GM23338 (cell line): ENCODE measurements at regions not wholly inside any gene's neighbourhood (a gene's known extent, or its start where the extent isn't known, plus 50 kb on each side); places are given as distances from the start of the nearest gene placed in this dataset.

Source experiments
- ATAC-seq: fragments of 200-7000 bp; cut with Tn5 transposase; 3 replicates; pipeline ENCODE4 v1.9.1; 2020
- DNase-seq: peaks from one replicate; pipeline ENCODE4 v3.0.0-alpha.2; 2015; ENCODE audit warnings: low spot score
- H2AFZ ChIP-seq: fragments of 200-600 bp; sonication (generic); 2 replicates; pipeline ENCODE4 v1.8.0; 2016; ENCODE audit warnings: antibody characterized with exemption, mild to moderate bottlenecking, moderate library complexity
- H3F3A ChIP-seq: fragments of 200-600 bp; sonication (generic); replicated peaks from 2 replicates; pipeline ENCODE4 v1.8.0; 2017; ENCODE audit warnings: antibody characterized with exemption, mixed run types, low read depth
- H3K27ac ChIP-seq: fragments of 200-600 bp; sonication (generic); 2 replicates; pipeline ENCODE4 v1.6.1; 2016; ENCODE audit warnings: low read depth
- H3K27me3 ChIP-seq: fragments of 200-600 bp; sonication (generic); 2 replicates; pipeline ENCODE4 v1.8.0; 2016; ENCODE audit warnings: mild to moderate bottlenecking, mixed run types, moderate library complexity; ENCODE audit not compliant: insufficient read depth
- H3K36me3 ChIP-seq: fragments of 200-600 bp; sonication (generic); 2 replicates; pipeline ENCODE4 v1.8.0; 2016; ENCODE audit warnings: mild to moderate bottlenecking; ENCODE audit not compliant: insufficient read depth
- H3K4me1 ChIP-seq: fragments of 200-600 bp; sonication (generic); 2 replicates; pipeline ENCODE4 v1.8.0; 2016; ENCODE audit warnings: mild to moderate bottlenecking, moderate library complexity; ENCODE audit not compliant: insufficient read depth
- H3K4me2 ChIP-seq: fragments of 200-600 bp; sonication (generic); 2 replicates; pipeline ENCODE4 v1.7.1; 2017; ENCODE audit warnings: mixed run types
- H3K4me3 ChIP-seq: fragments of 200-600 bp; sonication (generic); 2 replicates; pipeline ENCODE4 v1.6.1; 2016; ENCODE audit warnings: mixed run types
- H3K79me2 ChIP-seq: fragments of 200-600 bp; sonication (generic); replicated peaks from 2 replicates; pipeline ENCODE4 v1.8.0; 2017; ENCODE audit warnings: mild to moderate bottlenecking; ENCODE audit not compliant: insufficient read depth
- H3K9me2 ChIP-seq: fragments of 200-600 bp; sonication (generic); 2 replicates; pipeline ENCODE4 v1.8.0; 2017; ENCODE audit not compliant: insufficient read depth
- H4K20me1 ChIP-seq: fragments of 200-600 bp; sonication (generic); replicated peaks from 2 replicates; pipeline ENCODE4 v1.8.0; 2017; ENCODE audit warnings: mild to moderate bottlenecking; ENCODE audit not compliant: insufficient read depth
- H3K27ac Mint-ChIP-seq: 2 replicates; pipeline ENCODE4 v1.8.0; 2020; ENCODE audit warnings: inconsistent platforms, mild to moderate bottlenecking, moderate library complexity, mixed read lengths
- H3K27me3 Mint-ChIP-seq: 3 replicates; pipeline ENCODE4 v1.8.0; 2022; ENCODE audit warnings: low read depth, mild to moderate bottlenecking, moderate library complexity, mixed read lengths, inconsistent platforms; ENCODE audit not compliant: insufficient read depth, poor library complexity
- H3K36me3 Mint-ChIP-seq: 3 replicates; pipeline ENCODE4 v1.8.0; 2021; ENCODE audit warnings: low read depth, mild to moderate bottlenecking, inconsistent platforms, moderate library complexity, mixed read lengths
- H3K4me1 Mint-ChIP-seq: 3 replicates; pipeline ENCODE4 v1.8.0; 2020; ENCODE audit warnings: mild to moderate bottlenecking, inconsistent platforms, mixed read lengths
- H3K4me3 Mint-ChIP-seq: 3 replicates; pipeline ENCODE4 v1.8.0; 2021; ENCODE audit warnings: moderate library complexity, mild to moderate bottlenecking, inconsistent platforms, mixed read lengths
- H3K9me3 Mint-ChIP-seq: 3 replicates; pipeline ENCODE4 v1.8.0; 2020; ENCODE audit warnings: moderate library complexity, mild to moderate bottlenecking, inconsistent platforms, mixed read lengths
- CREB1 ChIP-seq: fragments of 250-450 bp; sonication (Bioruptor Pico); IDR thresholded peaks from 2 replicates; pipeline ENCODE4 v1.5.0; 2020; ENCODE audit warnings: low read depth, mild to moderate bottlenecking, moderate library complexity
- EZH2 ChIP-seq: fragments of 200-600 bp; sonication (generic); IDR thresholded peaks from one replicate; pipeline ENCODE4 v1.8.0; 2017; ENCODE audit warnings: antibody characterized with exemption, mild to moderate bottlenecking, low read depth; ENCODE audit not compliant: unreplicated experiment
- EZH2phosphoT487 ChIP-seq: fragments of 200-600 bp; sonication (generic); IDR thresholded peaks from one replicate; pipeline ENCODE4 v1.8.1; 2018; ENCODE audit warnings: antibody characterized with exemption; ENCODE audit not compliant: unreplicated experiment
- JUNB ChIP-seq: IDR thresholded peaks from one replicate; pipeline ENCODE4 v1.6.1; 2016; ENCODE audit warnings: antibody characterized with exemption; ENCODE audit not compliant: unreplicated experiment
- NANOG ChIP-seq: IDR thresholded peaks from 2 replicates; pipeline ENCODE4 v1.6.1; 2016; ENCODE audit warnings: antibody characterized with exemption, borderline replicate concordance
- POLR2AphosphoS5 ChIP-seq: IDR thresholded peaks from 2 replicates; pipeline ENCODE4 v1.6.1; 2016; ENCODE audit warnings: antibody characterized with exemption, low read depth
- STAT1 ChIP-seq: IDR thresholded peaks from one replicate; pipeline ENCODE4 v1.6.1; 2016; ENCODE audit warnings: antibody characterized with exemption; ENCODE audit not compliant: unreplicated experiment
- ZNF114 ChIP-seq: fragments of 250-450 bp; sonication (Bioruptor Pico); IDR thresholded peaks from 2 replicates; pipeline ENCODE4 v1.5.0; 2020; ENCODE audit warnings: mild to moderate bottlenecking, moderate library complexity
- ZNF331 ChIP-seq: fragments of 250-450 bp; sonication (Bioruptor Pico); IDR thresholded peaks from 2 replicates; pipeline ENCODE4 v1.5.0; 2020; ENCODE audit warnings: low read depth, mild to moderate bottlenecking, moderate library complexity
- ZNF462 ChIP-seq: fragments of 250-450 bp; sonication (Bioruptor Pico); IDR thresholded peaks from 2 replicates; pipeline ENCODE4 v1.5.0; 2020; ENCODE audit warnings: mild to moderate bottlenecking, moderate library complexity
- TF ChIP-seq, protein P1 (sequence below): IDR thresholded peaks from one replicate; pipeline ENCODE4 v1.6.1; 2018; ENCODE audit warnings: antibody characterized with exemption; ENCODE audit not compliant: unreplicated experiment
- TF ChIP-seq, protein P2 (sequence below): IDR thresholded peaks from 2 replicates; pipeline ENCODE4 v1.6.1; 2016; ENCODE audit warnings: antibody characterized with exemption
- TF ChIP-seq, protein P3 (sequence below), 2 experiments: fragments of 200-600 bp in 1 of 2; sonication (generic) in 1 of 2; conservative IDR thresholded peaks; 2 replicates each; pipeline versions ENCODE4 v1.5.1 to v1.6.1; 2016 to 2017; ENCODE audit warnings: antibody characterized with exemption in 2 of 2, low read depth in 2 of 2, mild to moderate bottlenecking in 2 of 2, moderate library complexity in 1 of 2

- TF ChIP-seq, protein P1, sequence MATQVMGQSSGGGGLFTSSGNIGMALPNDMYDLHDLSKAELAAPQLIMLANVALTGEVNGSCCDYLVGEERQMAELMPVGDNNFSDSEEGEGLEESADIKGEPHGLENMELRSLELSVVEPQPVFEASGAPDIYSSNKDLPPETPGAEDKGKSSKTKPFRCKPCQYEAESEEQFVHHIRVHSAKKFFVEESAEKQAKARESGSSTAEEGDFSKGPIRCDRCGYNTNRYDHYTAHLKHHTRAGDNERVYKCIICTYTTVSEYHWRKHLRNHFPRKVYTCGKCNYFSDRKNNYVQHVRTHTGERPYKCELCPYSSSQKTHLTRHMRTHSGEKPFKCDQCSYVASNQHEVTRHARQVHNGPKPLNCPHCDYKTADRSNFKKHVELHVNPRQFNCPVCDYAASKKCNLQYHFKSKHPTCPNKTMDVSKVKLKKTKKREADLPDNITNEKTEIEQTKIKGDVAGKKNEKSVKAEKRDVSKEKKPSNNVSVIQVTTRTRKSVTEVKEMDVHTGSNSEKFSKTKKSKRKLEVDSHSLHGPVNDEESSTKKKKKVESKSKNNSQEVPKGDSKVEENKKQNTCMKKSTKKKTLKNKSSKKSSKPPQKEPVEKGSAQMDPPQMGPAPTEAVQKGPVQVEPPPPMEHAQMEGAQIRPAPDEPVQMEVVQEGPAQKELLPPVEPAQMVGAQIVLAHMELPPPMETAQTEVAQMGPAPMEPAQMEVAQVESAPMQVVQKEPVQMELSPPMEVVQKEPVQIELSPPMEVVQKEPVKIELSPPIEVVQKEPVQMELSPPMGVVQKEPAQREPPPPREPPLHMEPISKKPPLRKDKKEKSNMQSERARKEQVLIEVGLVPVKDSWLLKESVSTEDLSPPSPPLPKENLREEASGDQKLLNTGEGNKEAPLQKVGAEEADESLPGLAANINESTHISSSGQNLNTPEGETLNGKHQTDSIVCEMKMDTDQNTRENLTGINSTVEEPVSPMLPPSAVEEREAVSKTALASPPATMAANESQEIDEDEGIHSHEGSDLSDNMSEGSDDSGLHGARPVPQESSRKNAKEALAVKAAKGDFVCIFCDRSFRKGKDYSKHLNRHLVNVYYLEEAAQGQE = no peak
- TF ChIP-seq JUNB (no peak), NANOG (no peak), CREB1 (no peak)
Measured at GRCh38 chr20:60950974-60951373, 301.1 kb upstream of the CDH4 start (continued).

- no peaks in the 10 kb centered on the region for H3K4me1 Mint-ChIP-seq
- H3K4me3 Mint-ChIP-seq = no peak overlapping the region
- TF ChIP-seq, protein P2, sequence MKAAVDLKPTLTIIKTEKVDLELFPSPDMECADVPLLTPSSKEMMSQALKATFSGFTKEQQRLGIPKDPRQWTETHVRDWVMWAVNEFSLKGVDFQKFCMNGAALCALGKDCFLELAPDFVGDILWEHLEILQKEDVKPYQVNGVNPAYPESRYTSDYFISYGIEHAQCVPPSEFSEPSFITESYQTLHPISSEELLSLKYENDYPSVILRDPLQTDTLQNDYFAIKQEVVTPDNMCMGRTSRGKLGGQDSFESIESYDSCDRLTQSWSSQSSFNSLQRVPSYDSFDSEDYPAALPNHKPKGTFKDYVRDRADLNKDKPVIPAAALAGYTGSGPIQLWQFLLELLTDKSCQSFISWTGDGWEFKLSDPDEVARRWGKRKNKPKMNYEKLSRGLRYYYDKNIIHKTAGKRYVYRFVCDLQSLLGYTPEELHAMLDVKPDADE = no peak
- TF ChIP-seq ZNF331 (CRISPR knock-in tag) (no peak), ZNF114 (CRISPR knock-in tag) (no peak), ZNF462 (CRISPR knock-in tag) (no peak), EZH2phosphoT487 (no peak), CREB1 (no peak), JUNB (no peak), EZH2 (no peak), NANOG (no peak), POLR2AphosphoS5 (no peak), STAT1 (no peak)
- TF ChIP-seq, protein P3, sequence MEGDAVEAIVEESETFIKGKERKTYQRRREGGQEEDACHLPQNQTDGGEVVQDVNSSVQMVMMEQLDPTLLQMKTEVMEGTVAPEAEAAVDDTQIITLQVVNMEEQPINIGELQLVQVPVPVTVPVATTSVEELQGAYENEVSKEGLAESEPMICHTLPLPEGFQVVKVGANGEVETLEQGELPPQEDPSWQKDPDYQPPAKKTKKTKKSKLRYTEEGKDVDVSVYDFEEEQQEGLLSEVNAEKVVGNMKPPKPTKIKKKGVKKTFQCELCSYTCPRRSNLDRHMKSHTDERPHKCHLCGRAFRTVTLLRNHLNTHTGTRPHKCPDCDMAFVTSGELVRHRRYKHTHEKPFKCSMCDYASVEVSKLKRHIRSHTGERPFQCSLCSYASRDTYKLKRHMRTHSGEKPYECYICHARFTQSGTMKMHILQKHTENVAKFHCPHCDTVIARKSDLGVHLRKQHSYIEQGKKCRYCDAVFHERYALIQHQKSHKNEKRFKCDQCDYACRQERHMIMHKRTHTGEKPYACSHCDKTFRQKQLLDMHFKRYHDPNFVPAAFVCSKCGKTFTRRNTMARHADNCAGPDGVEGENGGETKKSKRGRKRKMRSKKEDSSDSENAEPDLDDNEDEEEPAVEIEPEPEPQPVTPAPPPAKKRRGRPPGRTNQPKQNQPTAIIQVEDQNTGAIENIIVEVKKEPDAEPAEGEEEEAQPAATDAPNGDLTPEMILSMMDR (conservative IDR thresholded peaks at IDR 0.05; ENCODE audit: low read depth in 2 of 2) = no peak
Measured at GRCh38 chr20:60952861-60953260, 299.2 kb upstream of the CDH4 start.

More at GRCh38 chr20:60952861-60953260, 299.2 kb upstream of the CDH4 start:
- H3K79me2 ChIP-seq = no peaks in the 10 kb centered on the region
- H3K4me1 ChIP-seq = no peaks in the 10 kb centered on the region
- H3K4me2 ChIP-seq = no peak overlapping the region
- Mint-ChIP-seq H3K27ac (no peak overlapping the region), H3K27me3 (peaks cover 19% of the 10 kb centered on the region), H3K9me3 (no peaks in the 10 kb centered on the region; the same call in 2 of the 3 replicates), H3K36me3 (no peaks in the 10 kb centered on the region; the same call in 2 of the 3 replicates)
- no peak overlapping the region for H2AFZ ChIP-seq
- no peaks in the 10 kb centered on the region for H3K9me2 ChIP-seq
- H4K20me1 ChIP-seq = no peaks in the 10 kb centered on the region
- H3K27ac ChIP-seq = no peak overlapping the region
- H3K27me3 ChIP-seq = 0 out of 2 replicates have a peak, but pooled peaks cover 3% of the 10 kb centered on the region
- H3K36me3 ChIP-seq = no peaks in the 10 kb centered on the region
- H3K4me3 ChIP-seq = no peak overlapping the region
- H3F3A ChIP-seq = no peaks in the 10 kb centered on the region
- no peak for ATAC-seq
- no peak for DNase-seq
